Mesendoderm (in vitro differentiated cells): ENCODE measurements at regions not wholly inside any gene's neighbourhood (a gene's known extent, or its start where the extent isn't known, plus 50 kb on each side); places are given as distances from the start of the nearest gene placed in this dataset.

Experiments used
- DNase-seq: peaks from one replicate; pipeline ENCODE4 v3.0.0; 2013
- H2AK5ac ChIP-seq: 2 replicates; pipeline ENCODE4 v1.6.1; 2013; ENCODE audit warnings: low read length, inconsistent platforms
- H2BK120ac ChIP-seq: 2 replicates; pipeline ENCODE4 v1.6.1; 2013; ENCODE audit warnings: low read depth, mild to moderate bottlenecking, low read length, moderate library complexity, mixed read lengths
- H2BK15ac ChIP-seq: replicated peaks from 2 replicates; pipeline ENCODE4 v1.6.1; 2013; ENCODE audit warnings: low read depth, mild to moderate bottlenecking, moderate library complexity
- H2BK5ac ChIP-seq: 2 replicates; pipeline ENCODE4 v1.6.1; 2013; ENCODE audit warnings: low read length, inconsistent platforms
- H3K18ac ChIP-seq: 2 replicates; pipeline ENCODE4 v1.6.1; 2013; ENCODE audit warnings: mild to moderate bottlenecking, low read length, mixed read lengths
- H3K23ac ChIP-seq: one replicate; pipeline ENCODE4 v1.6.1; 2013; ENCODE audit warnings: low read length
- H3K27ac ChIP-seq: 2 replicates; pipeline ENCODE4 v1.5.1; 2013; ENCODE audit warnings: low read depth, mild to moderate bottlenecking, inconsistent platforms, low read length, moderate library complexity
- H3K27me3 ChIP-seq: 2 replicates; pipeline ENCODE4 v1.6.1; 2013; ENCODE audit warnings: low read length, control low read depth, mild to moderate bottlenecking, inconsistent platforms; ENCODE audit not compliant: insufficient read depth, poor library complexity
- H3K36me3 ChIP-seq: 2 replicates; pipeline ENCODE4 v1.6.1; 2013; ENCODE audit warnings: low read length, inconsistent platforms; ENCODE audit not compliant: control insufficient read depth, insufficient read depth
- H3K4ac ChIP-seq: one replicate; pipeline ENCODE4 v1.6.1; 2013; ENCODE audit warnings: low read depth, mild to moderate bottlenecking, low read length, moderate library complexity
- H3K4me1 ChIP-seq: 2 replicates; pipeline ENCODE4 v1.6.1; 2013; ENCODE audit warnings: low read depth, low read length, inconsistent platforms; ENCODE audit not compliant: control insufficient read depth
- H3K4me2 ChIP-seq: 2 replicates; pipeline ENCODE4 v1.6.1; 2013; ENCODE audit warnings: low read length
- H3K4me3 ChIP-seq: 2 replicates; pipeline ENCODE4 v1.5.1; 2013; ENCODE audit warnings: mild to moderate bottlenecking, low read length
- H3K56ac ChIP-seq: one replicate; pipeline ENCODE4 v1.6.1; 2013; ENCODE audit warnings: low read length
- H3K79me1 ChIP-seq: 2 replicates; pipeline ENCODE4 v1.6.1; 2013; ENCODE audit warnings: low read length, inconsistent platforms
- H3K79me2 ChIP-seq: 2 replicates; pipeline ENCODE4 v1.6.1; 2013; ENCODE audit warnings: mild to moderate bottlenecking, low read length; ENCODE audit not compliant: control insufficient read depth, insufficient read depth
- H3K9ac ChIP-seq: 2 replicates; pipeline ENCODE4 v1.6.1; 2013; ENCODE audit warnings: low read length, inconsistent platforms
- H4K5ac ChIP-seq: one replicate; pipeline ENCODE4 v1.6.1; 2013; ENCODE audit warnings: low read length
- H4K8ac ChIP-seq: one replicate; pipeline ENCODE4 v1.6.1; 2013; ENCODE audit warnings: low read depth, mild to moderate bottlenecking, control low read depth, low read length, moderate library complexity
- WGBS: extraction: QIAGEN DNeasy Blood & Tissue Kit; methylation state at CpG from one replicate; pipeline ENCODE4 v1.1.7; 2013; ENCODE audit warnings: low lambda C conversion rate, missing lambda C conversion rate; ENCODE audit not compliant: insufficient coverage; ENCODE audit errors: extremely low coverage; 5-methylcytosine and 5-hydroxymethylcytosine counted together

DNA sequence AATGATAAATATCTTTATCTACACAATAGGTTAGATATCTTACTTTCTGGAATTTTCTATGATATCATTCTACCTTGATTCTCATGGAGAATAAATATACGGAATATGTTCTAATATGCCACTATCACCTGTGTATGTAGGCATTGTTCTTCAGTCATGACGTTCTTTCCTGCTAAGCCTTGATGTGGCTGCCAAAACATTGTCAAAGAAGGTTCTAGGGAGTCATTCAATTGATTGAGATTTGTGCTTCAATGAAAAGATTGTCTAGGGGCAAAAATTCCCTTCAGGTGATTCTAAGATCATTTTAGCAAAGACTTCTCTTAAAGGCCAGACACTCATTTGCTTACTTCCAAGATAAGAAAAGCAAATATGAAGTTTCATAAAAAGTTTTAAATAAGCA lies 118.1 kb downstream of the MAT2B start:
- no peaks in the 10 kb centered on the region for H3K79me1 ChIP-seq
- no peaks in the 10 kb centered on the region for H3K4me1 ChIP-seq
- no peak overlapping the region for H4K8ac ChIP-seq
- no CpG with 5 or more reads among the region's 2 CpGs for WGBS
- no peak overlapping the region for H3K27ac ChIP-seq
- no peak overlapping the region for H3K56ac ChIP-seq
- H3K18ac ChIP-seq, result no peak overlapping the region
- H3K4me3 ChIP-seq, result no peak overlapping the region
- H3K4ac ChIP-seq, result no peak overlapping the region
- H3K9ac ChIP-seq, result no peak overlapping the region
- H3K79me2 ChIP-seq, result no peaks in the 10 kb centered on the region
- H4K5ac ChIP-seq, result no peak overlapping the region
- no peak for DNase-seq
- H3K27me3 ChIP-seq, result no peaks in the 10 kb centered on the region
- no peak overlapping the region for H3K23ac ChIP-seq
- H2AK5ac ChIP-seq, result no peak overlapping the region
- H3K4me2 ChIP-seq, result no peak overlapping the region
- no peak overlapping the region for H2BK15ac ChIP-seq
- no peaks in the 10 kb centered on the region for H3K36me3 ChIP-seq
- H2BK5ac ChIP-seq, result no peak overlapping the region
- no peak overlapping the region for H2BK120ac ChIP-seq

DNA sequence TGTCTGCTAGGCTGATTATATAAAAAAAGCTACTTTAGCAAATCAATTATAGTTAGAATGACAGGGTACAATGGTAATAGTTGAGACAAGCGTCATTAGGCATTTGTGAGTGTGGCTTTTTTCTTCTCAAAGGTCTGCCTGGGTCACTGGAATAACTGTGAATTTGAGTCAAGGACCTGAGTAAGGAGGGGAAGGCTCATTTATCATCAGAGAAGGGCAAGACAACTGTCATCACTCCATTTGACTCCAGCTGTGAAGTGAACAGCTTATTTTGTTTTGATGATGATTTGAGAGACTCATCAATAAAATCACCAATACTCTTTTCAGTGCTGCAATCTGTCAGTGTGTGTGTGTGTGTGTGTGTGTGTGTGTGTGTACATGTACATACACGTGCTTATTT lies 118.6 kb downstream of the MAT2B start:
- Histone ChIP-seq H3K36me3 (no peaks in the 10 kb centered on the region), H2BK120ac (no peak overlapping the region), H3K27ac (no peak overlapping the region), H3K79me2 (no peaks in the 10 kb centered on the region), H4K8ac (no peak overlapping the region), H2BK15ac (no peak overlapping the region), H3K56ac (no peak overlapping the region), H3K9ac (no peak overlapping the region), H3K18ac (no peak overlapping the region), H4K5ac (no peak overlapping the region), H2AK5ac (no peak overlapping the region), H3K23ac (no peak overlapping the region), H3K4me3 (no peak overlapping the region), H3K79me1 (no peaks in the 10 kb centered on the region), H3K4me1 (no peaks in the 10 kb centered on the region), H2BK5ac (no peak overlapping the region), H3K27me3 (no peaks in the 10 kb centered on the region), H3K4ac (no peak overlapping the region), H3K4me2 (no peak overlapping the region)
- WGBS, result no CpG with 5 or more reads among the region's 2 CpGs
- no peak for DNase-seq

DNA sequence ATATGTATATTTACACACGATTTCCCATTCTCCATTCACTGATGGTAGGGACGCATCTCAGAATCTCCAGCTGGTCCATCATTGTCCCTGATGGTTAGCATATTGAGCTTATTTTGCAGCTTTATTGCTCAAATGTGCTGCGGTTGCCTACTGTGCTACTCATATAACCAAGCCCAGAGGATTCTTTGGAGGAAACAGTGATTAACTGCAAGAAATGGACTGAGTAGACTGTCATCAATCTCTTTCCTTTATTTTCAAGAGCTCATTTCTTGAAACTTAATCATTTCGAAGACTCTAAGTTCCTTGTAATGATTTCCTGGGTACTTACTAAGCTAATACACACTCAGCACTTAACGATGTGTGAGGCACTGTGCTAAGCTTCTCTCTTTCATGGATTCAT lies 119.0 kb downstream of the MAT2B start:
- no peaks in the 10 kb centered on the region for H3K79me1 ChIP-seq
- no peaks in the 10 kb centered on the region for H3K27me3 ChIP-seq
- no peak overlapping the region for H2AK5ac ChIP-seq
- H3K56ac ChIP-seq, result no peak overlapping the region
- no peak overlapping the region for H3K4me3 ChIP-seq
- no peak overlapping the region for H3K27ac ChIP-seq
- no peaks in the 10 kb centered on the region for H3K36me3 ChIP-seq
- no peaks in the 10 kb centered on the region for H3K4me1 ChIP-seq
- no CpG with 5 or more reads among the region's 5 CpGs for WGBS
- no peaks in the 10 kb centered on the region for H3K79me2 ChIP-seq
- no peak overlapping the region for H3K9ac ChIP-seq
- no peak overlapping the region for H2BK5ac ChIP-seq
- no peak overlapping the region for H3K18ac ChIP-seq
- no peak overlapping the region for H3K4me2 ChIP-seq
- H4K5ac ChIP-seq, result no peak overlapping the region
- no peak overlapping the region for H2BK15ac ChIP-seq
- H4K8ac ChIP-seq, result no peak overlapping the region
- H3K4ac ChIP-seq, result no peak overlapping the region
- H2BK120ac ChIP-seq, result no peak overlapping the region
- H3K23ac ChIP-seq, result no peak overlapping the region
- DNase-seq, result no peak

GRCh38 chr5:163626904-163627434 lies 121.5 kb downstream of the MAT2B start:
- Histone ChIP-seq H3K4ac (no peak overlapping the region), H3K4me3 (no peak overlapping the region), H2BK120ac (no peak overlapping the region), H3K36me3 (no peaks in the 10 kb centered on the region), H2AK5ac (no peak overlapping the region), H3K27ac (no peak overlapping the region), H3K27me3 (no peaks in the 10 kb centered on the region), H3K9ac (no peak overlapping the region), H3K18ac (no peak overlapping the region), H4K8ac (no peak overlapping the region), H3K79me1 (no peaks in the 10 kb centered on the region), H4K5ac (no peak overlapping the region), H2BK15ac (no peak overlapping the region), H3K79me2 (no peaks in the 10 kb centered on the region), H3K4me1 (no peaks in the 10 kb centered on the region), H2BK5ac (no peak overlapping the region), H3K56ac (no peak overlapping the region), H3K4me2 (no peak overlapping the region), H3K23ac (no peak overlapping the region)
- no peak for DNase-seq
- no CpG with 5 or more reads among the region's 5 CpGs for WGBS

GRCh38 chr5:163631856-163632255 lies 126.4 kb downstream of the MAT2B start:
- H3K18ac ChIP-seq, result no peak overlapping the region
- H2BK15ac ChIP-seq, result no peak overlapping the region
- H4K5ac ChIP-seq, result no peak overlapping the region
- no peak overlapping the region for H2BK120ac ChIP-seq
- H3K79me2 ChIP-seq, result no peaks in the 10 kb centered on the region
- no peak overlapping the region for H4K8ac ChIP-seq
- no peak overlapping the region for H3K4ac ChIP-seq
- no peak overlapping the region for H3K56ac ChIP-seq
- no peaks in the 10 kb centered on the region for H3K27me3 ChIP-seq
- no peak overlapping the region for H2BK5ac ChIP-seq
- no peak overlapping the region for H3K4me3 ChIP-seq
- no CpG with 5 or more reads among the region's 3 CpGs for WGBS
- no peak for DNase-seq
- no peaks in the 10 kb centered on the region for H3K4me1 ChIP-seq
- no peak overlapping the region for H3K27ac ChIP-seq
- no peaks in the 10 kb centered on the region for H3K79me1 ChIP-seq
- no peak overlapping the region for H3K9ac ChIP-seq
- H2AK5ac ChIP-seq, result no peak overlapping the region
- H3K36me3 ChIP-seq, result no peaks in the 10 kb centered on the region
- H3K23ac ChIP-seq, result no peak overlapping the region
- no peak overlapping the region for H3K4me2 ChIP-seq

GRCh38 chr5:163633926-163634460 lies 128.6 kb downstream of the MAT2B start:
- Histone ChIP-seq H3K4me1 (no peaks in the 10 kb centered on the region), H3K4me2 (no peak overlapping the region), H3K79me2 (no peaks in the 10 kb centered on the region), H2AK5ac (no peak overlapping the region), H4K8ac (no peak overlapping the region), H3K9ac (no peak overlapping the region), H2BK5ac (no peak overlapping the region), H3K4ac (no peak overlapping the region), H3K4me3 (no peak overlapping the region), H3K27ac (no peak overlapping the region), H3K27me3 (no peaks in the 10 kb centered on the region), H3K23ac (no peak overlapping the region), H2BK15ac (no peak overlapping the region), H2BK120ac (no peak overlapping the region), H3K56ac (no peak overlapping the region), H4K5ac (no peak overlapping the region), H3K79me1 (no peaks in the 10 kb centered on the region), H3K18ac (no peak overlapping the region), H3K36me3 (no peaks in the 10 kb centered on the region)
- WGBS, result no CpG with 5 or more reads among the region's 3 CpGs
- no peak for DNase-seq
